HG03108 (cell line): ENCODE measurements at regions not wholly inside any gene's neighbourhood (a gene's known extent, or its start where the extent isn't known, plus 50 kb on each side); places are given as distances from the start of the nearest gene placed in this dataset.
A peak's percentile ranks its signal among the peaks of the same experiment; 100 is the strongest.

ENCODE experiments used
- ATAC-seq: cut with Tn5 transposase; IDR thresholded peaks from one replicate; pipeline ENCODE4 v1.9.1; 2021; ENCODE audit warnings: moderate library complexity; ENCODE audit not compliant: unreplicated experiment

DNA sequence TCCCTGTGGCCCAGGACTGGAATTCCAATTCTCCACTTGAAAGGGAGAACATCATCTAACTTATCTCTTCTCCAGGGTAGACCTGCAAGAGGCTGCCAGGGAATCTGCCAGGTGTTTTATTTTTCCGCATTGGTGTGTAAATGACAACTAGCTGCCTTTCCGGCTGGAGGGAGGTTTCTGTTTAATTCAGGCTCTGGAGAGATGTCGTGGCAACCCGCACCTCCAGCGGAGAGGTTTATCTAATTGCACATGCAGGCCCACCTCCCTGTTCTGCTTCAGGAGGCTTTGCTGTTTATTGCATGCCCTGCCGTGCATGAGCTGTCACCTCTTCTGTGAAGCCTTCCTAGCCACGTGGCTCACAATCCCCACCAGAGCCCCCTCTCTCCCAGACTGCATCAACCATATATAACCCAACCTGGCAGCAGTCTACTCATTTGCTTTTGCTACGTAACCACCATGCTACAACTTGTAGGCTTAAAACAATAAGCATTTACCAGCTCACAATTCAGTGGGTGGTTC is 151.6 kb downstream of the C1orf94 start:
- no peak for ATAC-seq

DNA sequence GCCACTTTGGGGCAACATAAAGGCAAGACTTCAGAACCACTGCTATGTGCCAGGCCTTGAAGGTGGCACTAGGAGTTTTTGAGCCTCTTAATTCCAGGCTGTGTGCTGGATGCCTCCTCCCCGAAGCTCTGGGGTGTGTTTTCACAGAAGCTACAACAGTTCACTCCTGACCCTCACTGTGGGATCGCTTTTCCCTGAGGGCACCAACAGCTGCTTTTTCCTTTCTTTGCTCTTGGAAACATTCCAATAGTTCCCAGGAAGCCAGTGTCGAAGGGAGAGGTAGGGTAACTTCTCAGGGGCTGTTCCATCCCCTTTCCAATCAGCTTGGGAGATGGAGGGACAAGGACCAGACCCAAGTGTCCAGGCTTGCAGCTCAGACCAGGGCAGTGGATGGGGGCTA is 153.4 kb downstream of the C1orf94 start:
- ATAC-seq = no peak

DNA sequence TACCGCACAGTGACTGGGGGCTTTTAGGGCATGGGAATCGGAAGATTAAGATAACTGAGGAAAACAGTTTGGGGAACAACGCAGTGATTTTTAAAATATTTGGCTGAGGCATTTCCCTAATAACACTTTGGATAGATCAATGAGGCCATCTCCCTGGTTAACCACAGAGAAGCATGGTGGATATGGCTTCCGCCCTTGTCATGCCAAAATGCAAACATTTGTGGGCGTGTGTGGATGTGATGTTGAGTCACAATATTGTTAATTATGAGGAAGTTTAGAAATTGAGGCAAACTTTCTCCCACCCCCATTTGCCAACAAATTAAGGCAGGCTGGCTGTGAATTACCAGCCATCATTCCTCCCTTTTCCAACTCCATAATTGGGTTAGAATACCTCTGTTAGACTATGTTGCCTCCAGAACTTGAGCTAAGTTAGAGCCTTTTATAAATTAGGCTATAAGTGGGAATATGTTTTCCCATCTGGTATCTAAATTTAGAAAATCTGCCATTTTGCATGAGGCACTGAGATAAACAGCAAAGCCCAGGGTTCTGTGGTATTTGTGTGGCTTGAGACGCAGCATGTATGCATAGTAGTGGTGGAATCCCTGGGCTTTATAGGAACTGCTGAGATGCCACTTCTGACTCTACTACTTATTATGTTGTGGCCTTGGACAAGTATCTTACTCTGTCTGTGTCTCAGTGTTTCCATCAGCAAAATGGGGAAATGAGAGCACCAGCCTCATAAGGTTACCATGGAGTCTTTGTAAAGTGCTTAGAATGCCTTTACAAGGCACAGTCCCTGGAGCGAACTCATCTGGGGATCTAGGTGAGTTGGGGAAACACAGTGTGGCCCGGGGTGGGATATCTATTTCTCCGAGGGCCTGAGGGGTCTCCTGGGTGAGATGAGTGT is 154.6 kb downstream of the C1orf94 start:
- ATAC-seq = no peak

DNA sequence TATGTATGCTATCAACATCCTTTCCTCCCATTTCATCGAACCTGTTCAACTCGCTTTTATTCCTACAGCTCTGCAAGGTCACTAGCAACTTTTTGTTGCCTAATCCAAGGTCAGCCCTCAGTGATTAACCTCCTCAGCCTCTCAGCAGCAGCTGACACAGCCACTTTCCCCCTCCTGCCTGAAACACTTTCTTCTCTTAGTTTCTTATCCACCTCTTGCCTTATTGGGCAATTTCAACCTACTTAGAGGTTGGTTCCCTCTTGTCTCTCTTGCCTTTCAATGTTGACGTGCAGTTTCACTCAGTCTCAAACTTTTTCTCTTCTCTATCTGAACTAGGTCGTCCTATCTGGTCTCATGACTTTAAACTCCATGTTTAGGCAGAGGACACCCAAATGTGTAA is 156.3 kb downstream of the C1orf94 start:
- no peak for ATAC-seq

DNA sequence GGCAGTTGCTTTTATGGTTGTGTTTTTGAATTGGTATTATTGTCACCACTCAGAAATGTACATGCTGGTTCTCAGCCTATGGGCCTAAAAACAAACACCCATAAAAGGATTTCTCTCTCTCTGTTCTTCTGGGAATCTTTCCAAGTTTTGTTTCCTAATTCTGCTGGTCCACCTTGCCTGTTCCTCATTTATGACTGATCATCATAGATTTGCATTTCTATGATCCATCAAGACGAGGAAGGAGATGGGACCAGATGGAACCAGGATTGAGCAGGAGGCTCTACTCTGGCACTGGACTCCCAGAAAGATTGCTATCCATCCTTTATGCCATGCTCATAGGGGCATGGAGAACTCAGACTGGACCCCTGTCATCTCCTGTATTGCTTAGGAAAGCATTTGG is 162.2 kb downstream of the C1orf94 start:
- no peak for ATAC-seq

DNA sequence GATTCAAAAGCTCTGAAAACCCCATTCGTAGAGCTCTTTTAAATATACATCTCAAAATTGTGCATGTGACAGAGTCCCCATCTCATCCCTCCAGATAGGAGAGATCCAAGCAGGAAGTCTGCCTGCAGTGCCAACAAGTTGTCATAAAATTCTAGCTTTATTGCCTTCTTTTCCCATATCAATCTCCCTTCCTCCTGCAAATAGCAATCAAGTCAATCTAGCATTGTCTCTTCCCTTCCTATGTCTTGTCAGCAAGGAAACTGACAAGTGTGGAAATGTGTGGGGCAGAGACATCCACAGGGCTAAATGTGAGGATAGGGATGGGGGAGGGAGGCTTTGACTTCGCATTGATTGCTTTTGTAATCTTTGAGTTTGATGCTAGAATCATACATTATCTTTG is 165.2 kb downstream of the C1orf94 start:
- no peak for ATAC-seq

DNA sequence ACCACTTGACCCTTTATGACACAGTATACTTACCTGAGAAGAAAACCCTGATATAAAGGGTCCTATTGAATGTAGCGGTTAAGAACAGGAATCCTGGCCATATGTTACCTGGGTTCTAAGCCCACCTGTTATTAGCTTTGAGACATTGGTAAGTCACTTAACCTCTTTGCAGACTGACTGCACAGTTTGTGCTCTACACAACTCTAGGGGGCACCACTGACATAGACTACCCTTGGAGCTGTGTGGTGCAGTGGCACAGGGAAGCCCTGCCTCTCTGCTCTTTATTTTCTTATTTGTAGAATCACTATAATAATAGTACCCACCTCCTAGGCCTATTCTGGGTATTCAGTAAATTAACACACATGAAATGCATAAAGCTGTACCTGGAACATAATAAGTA is 165.6 kb downstream of the C1orf94 start:
- no peak for ATAC-seq

DNA sequence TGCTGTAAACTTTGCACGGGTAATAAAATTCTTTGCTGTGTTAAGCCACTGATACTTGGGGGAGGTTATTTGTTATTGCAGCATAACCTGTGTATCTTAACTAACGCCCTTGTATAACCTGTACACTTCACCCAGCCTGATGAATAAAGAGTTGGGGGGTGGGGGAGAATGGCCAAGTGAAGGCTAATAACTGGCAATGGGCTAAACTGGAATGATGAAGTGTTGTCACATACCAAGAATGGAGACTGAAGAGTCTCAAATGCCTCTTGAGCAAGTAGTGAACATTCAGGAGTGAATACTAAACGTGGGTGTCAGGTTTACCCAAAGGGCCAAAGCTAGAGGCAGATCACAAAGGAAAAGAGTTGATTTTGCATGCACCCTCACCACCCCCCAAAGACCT is 169.4 kb downstream of the C1orf94 start:
- ATAC-seq = no peak

DNA sequence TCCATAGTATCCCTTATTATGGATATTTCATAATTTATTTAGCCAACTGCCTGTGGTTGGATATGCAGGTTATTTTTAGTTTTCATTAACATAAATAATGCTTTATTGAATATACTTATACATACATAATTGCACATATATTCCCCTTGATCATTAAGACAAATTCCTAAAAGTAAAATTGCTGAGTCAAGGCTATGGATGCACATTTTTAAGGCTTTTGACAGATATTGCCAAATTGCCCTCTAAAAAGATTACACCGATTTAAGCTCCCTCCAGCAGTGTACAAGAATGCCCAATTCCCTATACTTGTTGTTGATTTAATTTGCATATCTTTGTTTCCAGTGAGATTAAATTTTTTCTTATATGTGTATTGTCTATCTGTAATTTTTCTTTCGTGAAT is 176.7 kb downstream of the C1orf94 start:
- no peak for ATAC-seq

DNA sequence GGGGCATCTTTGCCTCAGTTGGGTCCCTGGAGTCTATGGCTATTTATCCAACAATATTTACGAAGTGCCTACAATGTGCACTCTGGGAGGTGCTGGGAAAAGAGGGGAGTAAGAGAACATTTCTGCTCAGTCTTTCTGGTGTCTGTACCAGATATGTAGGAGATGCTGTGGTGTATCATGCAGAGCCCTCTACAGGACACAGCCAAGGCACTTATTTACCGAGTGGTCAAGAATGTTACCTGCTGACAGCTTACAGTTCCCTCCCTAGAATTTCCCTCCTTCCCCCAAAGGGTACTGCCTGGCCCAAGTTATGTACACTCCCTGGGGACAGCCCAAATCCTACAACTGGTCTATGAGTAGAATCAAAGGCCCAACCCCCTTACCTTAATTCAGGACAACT is 177.7 kb downstream of the C1orf94 start:
- ATAC-seq = no peak

DNA sequence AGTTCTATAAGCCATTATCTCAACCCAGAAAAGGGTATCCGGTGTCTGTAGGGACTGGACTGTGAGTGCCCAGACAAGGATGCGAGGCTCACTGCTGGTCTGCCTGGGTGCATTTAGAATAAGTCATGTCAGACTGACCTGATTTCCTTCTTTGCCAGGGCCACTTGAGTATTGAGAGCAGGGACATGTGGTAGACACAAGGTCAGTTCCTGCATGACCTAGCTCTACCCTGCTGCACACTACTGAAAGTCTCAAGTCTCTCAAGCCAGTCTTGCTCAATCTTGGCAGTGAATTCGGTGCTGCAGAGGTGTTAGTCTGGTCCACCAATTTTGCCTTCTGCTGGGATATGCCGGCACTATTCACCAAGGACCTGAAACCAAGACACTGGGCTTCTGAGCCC is 180.1 kb downstream of the C1orf94 start:
- no peak for ATAC-seq

DNA sequence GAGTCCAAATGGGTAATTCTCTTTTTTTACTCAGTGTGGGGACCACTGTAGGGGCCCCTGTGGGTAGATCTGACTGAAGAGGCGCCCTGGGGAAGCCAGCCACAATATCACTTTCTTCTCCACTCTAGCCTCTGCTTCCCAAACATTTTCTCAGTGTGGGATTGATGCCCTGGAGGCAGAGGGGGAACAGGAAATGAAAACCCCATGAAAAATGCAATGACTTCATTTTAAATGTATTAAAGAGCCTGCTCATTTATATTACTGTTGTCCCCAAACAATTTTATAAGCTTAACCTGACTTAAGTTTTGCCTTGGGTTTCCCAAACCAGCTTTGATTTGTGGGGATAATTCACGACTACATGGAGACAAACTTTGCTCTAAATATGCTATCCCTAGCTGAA is 181.9 kb downstream of the C1orf94 start:
- ATAC-seq = no peak

DNA sequence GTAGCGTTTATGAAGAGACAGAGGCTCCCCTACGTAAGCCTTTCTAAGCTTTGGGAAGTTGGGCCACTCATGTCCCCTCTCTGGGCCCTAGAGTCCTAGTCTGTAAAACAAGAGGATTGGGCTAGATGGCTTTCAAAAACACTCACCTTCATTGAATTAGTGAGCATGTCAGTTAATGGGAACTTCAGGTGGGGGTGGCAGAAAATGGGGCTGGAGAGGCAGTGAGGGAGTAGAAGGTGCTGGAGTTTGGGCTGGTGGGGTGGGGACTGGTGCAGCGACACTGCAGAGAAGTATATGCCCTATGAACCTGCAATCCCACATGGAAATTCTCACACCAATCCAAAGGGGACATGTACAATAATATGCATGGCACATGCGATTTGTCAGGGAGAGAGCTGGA is 182.7 kb downstream of the C1orf94 start:
- no peak for ATAC-seq

DNA sequence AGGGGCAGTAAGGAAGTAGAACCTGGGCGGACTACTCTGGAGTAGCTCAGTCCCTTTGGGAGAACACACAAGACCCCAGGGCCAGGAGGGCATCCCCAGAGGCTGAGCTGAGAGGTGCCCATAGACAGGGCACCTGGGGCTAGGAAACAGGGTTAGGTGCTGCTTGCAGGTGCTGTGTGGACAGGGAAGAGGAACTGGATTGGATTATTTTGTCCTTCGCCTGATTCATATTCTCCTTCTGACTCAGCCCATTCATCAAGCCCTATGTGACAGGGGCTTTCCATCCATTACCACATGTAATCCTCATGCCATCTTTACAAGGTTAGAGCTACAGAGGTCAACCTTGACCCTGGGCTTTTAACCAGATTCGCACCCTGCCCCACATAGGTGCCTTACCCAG is 183.9 kb downstream of the C1orf94 start:
- ATAC-seq = peak; percentile 34

DNA sequence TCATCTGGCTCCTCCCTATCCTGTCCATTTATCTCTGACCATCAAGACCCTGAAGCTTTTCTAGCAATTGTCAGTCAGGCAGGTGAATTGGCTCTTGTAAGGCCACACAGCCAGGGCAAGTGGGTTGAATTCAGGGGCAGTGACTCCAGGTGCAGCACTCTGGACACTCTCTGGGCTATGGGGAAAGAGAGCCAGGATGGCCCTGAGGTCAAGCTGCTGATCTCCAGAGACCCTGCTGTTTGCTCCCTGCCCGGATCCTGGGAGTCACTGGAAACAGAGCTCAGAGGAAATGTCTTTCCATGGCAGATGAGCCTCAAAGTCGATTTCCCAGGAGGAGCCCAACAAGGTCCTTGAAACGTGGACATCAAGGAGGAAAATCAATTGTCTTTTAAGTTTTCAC is 184.4 kb downstream of the C1orf94 start:
- no peak for ATAC-seq

DNA sequence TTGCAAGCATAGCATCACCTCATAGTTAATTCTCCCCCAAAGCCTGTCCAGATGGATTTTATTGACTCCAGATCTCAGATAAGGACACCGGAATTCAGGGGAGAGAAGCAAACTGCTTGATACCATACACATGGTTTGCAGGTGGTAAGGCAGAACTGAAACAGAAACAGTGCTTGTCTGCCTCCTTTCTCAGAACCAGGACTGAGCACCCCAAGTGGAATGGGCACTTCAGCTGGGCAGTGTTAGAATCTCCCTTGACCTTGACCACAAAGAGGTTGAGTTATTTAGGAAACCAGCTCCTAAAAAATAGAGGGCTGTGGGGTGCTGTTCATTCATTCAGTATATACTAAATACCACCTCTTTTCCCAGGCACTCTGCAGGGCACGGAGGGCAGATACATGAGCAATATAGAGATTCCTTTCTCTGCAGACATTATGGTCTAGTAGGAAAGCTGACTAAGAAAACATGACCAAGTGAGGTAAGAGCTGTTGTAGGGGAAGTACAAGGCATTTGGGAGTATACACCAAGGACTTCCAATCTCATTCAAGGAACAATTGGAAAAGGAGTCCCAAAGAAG is 185.2 kb downstream of the C1orf94 start:
- ATAC-seq = no peak

DNA sequence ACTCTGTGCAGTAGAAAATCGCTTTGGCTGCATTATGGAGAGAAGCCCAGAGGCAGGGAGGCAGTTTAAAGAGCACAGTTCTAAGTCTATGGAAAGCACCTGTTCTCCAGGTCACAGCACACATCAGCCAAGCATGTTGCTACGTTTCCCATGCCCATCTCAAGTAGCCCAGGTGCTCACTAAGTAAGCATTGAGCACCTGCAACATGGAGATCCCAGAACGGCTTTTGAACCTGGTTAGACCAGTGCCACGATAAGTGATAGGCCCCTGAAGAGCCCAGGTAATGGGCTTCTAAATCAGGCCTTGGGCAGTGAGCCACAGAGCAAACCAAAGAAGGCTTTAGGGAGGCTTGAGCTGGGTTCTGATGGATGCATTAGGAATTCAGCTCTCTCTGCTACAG is 186.2 kb downstream of the C1orf94 start:
- ATAC-seq = no peak

DNA sequence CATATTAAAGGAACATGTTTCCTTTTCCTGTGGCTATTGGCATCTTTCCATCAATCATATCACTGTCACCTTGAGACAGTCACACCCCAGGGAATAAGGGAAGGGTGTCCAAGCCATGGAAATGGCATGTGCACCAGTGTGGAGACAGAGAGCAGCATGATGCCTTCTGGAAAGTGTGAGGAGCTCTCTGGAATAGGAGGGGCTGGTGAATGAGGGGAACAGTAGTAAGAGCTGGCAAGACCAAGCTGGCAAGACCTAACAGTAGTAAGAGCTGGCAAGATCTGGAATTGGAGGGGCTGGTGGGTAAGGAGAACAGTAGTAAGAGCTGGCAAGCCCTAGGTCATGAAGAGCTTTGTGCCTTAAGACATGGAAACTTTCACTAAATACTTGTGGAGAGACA is 186.7 kb downstream of the C1orf94 start:
- ATAC-seq = no peak

DNA sequence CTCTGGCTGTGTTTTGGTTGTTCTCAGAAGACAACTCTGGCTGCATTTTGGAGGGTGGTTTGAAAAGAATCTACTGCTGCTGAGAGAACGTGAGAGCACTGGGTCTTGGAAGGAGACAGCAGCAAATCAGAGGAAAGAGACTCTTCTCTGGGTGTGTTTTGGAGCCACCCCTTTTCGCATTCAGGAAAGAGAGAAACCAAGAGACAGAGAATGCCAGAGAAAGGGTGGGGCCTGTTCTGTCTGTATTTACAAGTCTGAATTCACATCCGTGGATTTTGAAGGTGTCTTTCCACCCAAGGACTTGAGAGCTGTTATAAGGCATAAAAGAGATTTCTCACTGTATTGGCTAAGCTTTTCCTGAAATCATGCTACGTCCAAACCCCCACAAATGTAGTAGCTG is 187.2 kb downstream of the C1orf94 start:
- ATAC-seq = no peak

DNA sequence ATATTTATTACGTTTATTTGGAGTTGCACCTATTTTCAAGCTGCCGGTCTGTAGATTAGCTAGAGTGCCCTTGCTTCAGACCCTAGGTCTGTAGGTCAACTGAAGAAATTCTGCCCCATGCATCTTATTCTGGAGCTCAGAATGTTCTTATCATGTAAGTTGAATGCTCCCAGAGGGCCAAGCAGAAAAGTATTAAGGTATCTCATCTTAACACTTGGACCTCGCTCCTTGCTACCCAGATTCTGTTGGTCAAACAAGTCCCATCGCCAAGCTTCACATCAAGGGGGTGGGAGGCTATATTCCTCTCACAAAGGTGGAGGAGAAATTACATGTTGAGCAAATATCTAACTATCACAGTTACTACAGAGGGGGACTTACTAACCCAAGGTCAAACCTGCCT is 187.7 kb downstream of the C1orf94 start:
- no peak for ATAC-seq

DNA sequence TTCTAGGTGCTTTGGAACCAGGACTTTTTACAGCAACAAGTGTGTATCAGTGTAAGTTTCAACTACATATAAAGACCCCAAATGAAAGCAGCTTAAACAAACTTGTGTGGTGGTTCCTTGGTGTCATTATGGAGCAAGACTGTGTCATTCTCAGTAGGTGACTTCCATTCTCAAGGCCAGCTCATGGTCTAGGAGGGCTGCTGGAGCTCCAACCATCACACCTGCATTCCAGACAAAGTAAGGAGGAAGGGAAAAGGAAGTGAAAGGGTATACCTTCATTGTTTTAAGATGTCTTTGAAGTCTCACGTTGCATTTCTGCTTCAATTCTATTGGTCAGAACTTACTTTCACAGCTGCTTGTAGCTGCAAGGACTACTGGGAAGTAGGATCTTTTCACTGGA is 188.6 kb downstream of the C1orf94 start:
- ATAC-seq = no peak

DNA sequence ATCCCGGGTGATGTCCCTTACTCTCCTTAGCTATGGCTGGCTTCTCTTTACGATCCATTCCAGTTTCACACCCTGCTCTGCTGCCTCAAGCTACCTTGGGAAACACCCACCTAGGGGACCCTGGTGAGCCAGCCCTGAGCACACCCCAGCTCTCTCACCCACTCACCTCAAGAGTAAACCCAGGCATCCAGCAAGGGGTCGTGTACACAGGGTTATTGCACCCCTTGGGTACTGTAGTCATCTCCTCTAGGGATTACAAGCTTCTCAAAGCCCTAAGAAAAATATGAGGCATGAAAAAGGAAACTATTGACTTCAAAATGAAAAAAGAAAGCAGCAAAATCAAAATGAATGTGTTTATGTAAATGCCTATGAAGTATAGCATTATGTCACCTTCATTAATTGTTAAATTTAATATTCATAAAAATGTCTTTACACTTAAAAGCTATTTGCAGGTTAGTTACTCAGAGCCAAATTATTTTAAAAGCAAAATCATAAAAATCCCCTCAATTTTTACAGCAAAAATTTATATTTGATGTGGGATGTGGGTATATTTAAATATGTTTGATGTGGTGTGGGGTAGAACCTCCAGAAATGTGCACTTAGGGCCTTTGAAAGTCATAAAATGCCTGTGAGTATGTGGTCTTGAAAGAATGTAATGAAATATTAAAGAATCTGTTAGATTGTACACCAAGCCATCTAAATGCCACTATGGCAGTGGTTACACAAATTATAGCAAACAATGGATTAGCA is 190.3 kb downstream of the C1orf94 start:
- no peak for ATAC-seq
